A204.1 (cell line): ENCODE measurements at regions not wholly inside any gene's neighbourhood (a gene's known extent, or its start where the extent isn't known, plus 50 kb on each side); places are given as distances from the start of the nearest gene placed in this dataset.

Source experiments
- FAIRE-seq: peaks from 2 replicates; lab custom pipeline; 2012; peaks lifted over from hg19 to GRCh38; lab: Jason Lieb, UNC

DNA sequence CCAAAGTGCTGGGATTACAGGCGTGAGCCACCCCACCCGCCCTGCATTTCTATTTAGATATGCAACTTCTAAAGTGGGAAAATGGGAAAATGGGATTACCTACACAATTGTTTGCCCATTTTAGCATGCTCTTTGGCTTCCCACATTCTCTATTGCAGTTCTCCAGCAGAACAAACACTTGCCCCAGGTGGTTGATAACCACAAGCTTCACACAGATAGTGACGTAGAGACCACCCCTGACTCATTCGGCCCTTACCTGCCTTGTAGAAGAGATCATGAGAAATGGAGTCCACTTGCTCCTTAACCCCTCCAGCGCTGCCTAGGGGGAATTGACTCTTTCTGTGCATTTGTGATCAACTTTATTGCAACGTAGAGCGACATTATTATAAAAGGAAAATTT, 83.2 kb upstream of the RAP2B start:
- FAIRE-seq = no peak

- no peak for FAIRE-seq
These were observed 82.6 kb upstream of the RAP2B start for GRCh38 chr3:153079386-153079785.

DNA sequence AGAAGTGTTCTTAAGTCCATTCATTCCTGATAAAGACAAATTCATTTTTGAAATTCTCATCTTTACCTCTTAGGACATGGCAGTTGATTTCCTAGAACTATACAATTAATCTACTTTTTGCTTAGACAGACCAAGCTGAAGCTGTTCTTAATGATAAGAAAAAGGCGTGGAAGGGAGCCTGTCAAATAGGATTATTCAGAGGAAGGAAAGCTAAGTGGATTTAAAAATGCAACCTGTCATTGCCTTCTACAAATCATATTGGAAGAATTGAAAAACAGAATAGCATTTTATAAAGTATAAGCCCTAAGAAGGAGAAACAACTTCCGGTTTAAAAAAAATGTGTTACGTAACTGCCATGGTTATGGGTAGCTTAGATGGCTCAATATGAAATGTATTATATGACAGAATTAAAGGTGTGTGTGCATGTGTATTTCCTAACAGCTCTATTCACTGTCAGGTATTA, 81.2 kb upstream of the RAP2B start:
- no peak for FAIRE-seq

- no peak for FAIRE-seq
These were observed 77.6 kb upstream of the RAP2B start for GRCh38 chr3:153084431-153084830.

GRCh38 chr3:153087595-153088566, 74.1 kb upstream of the RAP2B start:
- no peak for FAIRE-seq

DNA sequence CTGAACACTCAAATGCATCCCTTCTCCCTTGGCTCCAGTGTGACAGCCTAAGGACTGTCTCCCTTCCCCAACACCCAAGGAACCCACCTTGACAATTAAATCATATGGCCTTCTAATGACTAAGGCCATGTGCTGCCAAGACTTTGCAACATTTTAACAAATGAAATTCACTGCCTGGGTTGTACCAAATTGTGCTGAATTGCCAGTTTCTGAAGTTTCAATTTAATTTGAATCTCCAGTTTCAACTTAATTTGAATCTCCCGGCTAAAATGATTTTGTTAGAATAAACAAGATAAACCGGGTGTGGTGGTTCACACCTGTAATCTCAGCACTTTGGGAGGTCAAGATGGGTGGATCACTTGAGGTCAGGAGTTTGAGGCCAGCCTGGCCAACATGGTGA, 72.4 kb upstream of the RAP2B start:
- no peak for FAIRE-seq

DNA sequence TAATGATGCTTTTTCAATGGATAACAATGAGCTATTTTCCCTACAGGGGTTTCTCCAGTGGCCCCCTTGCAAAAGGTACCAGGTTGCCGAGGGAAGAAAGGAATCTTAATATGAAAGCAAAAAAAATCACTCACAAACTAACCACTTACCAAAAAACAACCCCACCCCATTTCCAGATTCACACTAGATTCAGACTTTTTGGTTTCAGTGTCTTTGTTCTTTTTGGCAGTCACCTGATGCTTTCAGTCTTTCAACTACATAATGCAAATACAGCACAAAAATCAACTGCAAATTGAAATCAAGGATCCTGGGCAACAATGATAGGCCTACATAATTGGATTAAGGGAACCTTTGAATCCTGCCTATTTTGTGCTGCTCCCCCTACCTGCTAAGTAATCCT, 71.1 kb upstream of the RAP2B start:
- FAIRE-seq = no peak

GRCh38 chr3:153093629-153094028, 68.4 kb upstream of the RAP2B start:
- FAIRE-seq = no peak

- no peak for FAIRE-seq
These were observed 67.6 kb upstream of the RAP2B start for GRCh38 chr3:153094386-153094785.

DNA sequence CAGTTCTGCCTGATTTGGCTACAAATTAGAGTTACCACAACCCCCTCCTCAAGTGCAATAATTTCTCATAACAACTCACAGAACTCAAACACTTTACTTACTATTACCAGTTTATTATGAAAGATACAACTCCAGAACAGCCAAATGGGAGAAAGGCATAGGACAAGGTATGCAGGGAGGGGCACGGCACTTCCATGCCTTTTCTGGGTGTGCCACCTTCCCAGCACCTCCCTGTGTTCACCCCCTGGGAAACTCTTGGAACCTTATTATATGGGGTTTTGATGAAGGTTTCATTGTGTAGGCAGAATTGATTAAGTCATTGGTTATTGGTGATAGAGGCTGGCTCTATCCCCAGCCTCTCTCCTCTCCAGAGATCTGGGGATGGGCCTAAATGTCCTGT, 66.6 kb upstream of the RAP2B start:
- FAIRE-seq = no peak

DNA sequence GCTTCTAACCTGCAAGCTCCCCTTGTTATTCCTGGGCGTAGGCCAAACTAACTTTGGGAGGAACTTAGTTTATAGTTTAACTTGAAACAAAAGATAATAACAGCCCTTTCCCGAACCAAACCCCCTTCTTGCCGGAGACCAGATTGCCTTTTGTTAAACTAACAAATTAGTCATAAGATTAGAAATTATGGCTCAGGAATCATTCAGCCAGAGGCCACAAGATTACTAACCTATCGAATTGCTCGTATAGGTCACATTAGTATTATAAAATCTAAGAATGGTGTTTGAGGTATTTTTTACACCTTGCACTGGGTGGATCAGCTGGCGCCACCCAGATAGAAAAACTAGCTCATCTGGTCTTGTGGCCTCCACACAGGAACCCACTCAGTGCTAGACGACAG, 65.3 kb upstream of the RAP2B start:
- no peak for FAIRE-seq

GRCh38 chr3:153097213-153097612, 64.8 kb upstream of the RAP2B start:
- FAIRE-seq = no peak

GRCh38 chr3:153099131-153099530, 62.9 kb upstream of the RAP2B start:
- no peak for FAIRE-seq

DNA sequence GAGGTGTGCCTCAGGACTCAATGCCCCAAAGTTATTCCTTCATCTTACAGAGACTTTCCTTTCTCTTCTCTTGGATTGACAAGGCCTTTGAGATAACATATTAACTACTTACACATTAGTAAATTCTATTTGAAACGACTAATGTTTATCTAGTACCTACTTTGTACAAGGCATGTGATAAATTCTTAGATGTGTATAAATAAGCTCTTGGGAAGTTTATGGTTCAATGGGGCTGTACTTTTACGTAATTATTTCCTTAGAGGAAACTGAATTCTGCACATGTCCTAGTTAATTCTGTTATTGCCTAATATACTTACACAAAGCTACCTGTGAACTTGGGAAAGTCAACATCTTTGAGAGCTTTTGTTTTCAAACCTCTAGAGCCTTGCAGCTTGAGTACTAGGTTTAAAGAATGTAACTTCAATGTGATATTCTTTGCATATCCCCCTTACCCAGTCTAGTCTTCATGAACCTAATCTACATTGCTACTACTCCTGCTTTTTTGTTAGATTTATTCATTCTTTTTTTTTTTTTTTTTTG, 58.5 kb upstream of the RAP2B start:
- FAIRE-seq = no peak

GRCh38 chr3:153110041-153110440, 52.0 kb upstream of the RAP2B start:
- no peak for FAIRE-seq

GRCh38 chr3:153111016-153111415, 51.0 kb upstream of the RAP2B start:
- FAIRE-seq = no peak
